ENCODE measurements at regions not wholly inside any gene's neighbourhood (a gene's known extent, or its start where the extent isn't known, plus 50 kb on each side); places are given as distances from the start of the nearest gene placed in this dataset.
A peak's percentile ranks its signal among the peaks of the same experiment; 100 is the strongest.
"Not testable (repeated sequence)": the region's sequence is repeated elsewhere in the genome, so short reads cannot be mapped to it uniquely, and the experiment has no call there.

DNA sequence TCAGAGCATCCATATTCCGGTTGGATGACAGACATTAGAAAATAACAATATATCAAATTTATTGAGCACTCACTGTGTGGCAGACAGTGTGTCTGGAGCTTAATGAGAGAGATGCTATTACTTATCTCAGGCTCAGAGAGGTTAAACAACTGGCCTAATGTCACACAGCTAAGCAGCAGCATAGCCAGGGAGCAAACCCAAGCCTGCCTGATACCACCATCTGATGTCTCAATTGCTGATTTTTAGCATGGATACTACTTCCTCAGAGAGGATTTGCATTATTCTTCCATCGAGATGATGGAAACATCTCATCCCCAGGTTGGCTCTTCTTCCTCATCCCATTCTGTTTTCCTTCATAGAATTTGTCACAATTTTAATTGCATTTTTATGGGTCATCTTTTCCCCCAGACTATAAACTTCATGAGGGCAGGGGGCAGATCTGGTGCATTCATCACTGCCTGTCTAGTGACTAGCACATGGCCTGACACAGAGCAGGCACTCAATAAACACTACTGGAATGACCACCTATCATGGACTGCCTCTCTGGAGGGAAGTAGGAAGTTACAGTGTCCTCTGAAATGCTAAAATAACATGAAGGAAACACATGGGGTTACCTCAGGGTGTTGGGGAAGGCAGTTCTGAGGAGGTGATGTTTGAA is 344.8 kb upstream of the CCL2 start:
- no peak for DNase-seq

DNA sequence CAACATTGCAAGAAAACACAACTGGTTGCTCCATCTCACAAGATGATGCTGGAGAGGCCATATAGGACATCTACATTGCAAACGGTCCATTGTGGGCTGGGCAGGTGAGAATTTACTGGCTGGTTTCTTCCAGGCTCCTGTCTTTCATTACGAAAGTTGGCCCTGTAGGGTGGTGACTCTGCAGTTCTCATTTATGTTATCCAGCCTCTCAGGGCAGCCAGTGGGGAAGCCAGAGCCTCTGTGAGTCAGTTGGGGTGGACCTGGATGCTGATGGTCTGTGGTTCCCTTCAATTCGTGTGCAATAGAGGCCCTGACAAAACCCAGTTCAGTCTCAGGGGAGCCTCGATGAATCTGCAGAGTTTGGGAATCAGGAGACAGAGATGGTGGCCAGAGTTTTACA is 341.0 kb upstream of the CCL2 start:
- DNase-seq, result no peak

DNA sequence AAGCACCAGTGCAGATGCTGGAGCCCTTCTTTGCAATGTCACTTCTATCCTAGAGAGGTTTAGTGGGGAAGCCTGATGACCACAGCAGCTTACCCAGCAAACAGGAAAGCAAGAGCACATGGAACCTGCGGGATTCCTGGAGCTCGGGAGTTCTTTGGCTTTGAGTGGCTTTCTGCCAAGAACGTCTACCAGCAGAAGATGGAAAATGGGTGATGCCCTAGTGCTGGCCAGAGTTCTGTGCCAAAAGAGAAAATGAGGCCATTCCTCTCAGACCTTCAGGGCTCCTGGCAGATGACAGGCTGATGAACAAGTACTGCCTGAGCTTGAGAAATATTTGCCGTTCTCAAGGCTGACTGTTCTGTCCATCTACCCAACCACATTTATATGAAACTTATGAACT is 332.1 kb upstream of the CCL2 start:
- DNase-seq, result no peak

DNA sequence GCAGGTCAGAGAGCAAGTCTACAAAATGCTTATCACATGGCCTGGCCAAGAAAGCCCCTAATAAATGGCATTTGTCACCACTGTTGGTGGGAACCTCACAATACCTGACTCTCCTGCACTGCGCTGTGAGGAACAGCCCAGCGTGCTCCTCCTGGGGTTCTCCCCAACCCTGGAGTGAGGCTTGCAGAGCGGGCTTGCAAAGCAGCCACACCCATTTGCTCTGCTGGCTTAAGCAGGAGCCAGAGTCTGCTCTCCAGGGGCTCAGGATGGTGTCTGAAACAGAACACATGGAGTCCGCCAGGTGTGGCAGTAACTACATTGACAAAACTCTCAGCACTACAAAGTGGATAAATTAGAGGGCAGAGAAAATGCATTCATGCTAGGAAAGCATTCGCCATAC is 331.0 kb upstream of the CCL2 start:
- DNase-seq, result no peak

DNA sequence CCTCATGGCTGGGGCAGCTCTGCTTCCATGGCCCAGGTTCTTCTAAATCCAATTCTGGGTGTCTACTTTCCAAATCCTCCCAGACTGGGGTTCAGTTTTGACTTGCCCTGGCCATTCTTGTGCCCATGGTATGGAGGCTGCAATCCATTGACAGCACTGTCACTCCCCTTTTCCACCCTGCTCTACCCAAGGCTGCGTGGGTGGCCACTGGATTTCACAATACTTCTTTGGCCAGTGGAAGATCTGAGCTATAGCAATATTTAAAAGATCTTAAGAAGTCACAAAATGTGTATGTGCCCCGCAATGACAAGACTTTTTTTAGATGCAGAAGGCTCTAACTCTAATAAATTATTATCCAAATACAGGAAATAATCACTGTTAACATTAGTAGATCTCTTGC is 329.4 kb upstream of the CCL2 start:
- DNase-seq, result no peak

DNA sequence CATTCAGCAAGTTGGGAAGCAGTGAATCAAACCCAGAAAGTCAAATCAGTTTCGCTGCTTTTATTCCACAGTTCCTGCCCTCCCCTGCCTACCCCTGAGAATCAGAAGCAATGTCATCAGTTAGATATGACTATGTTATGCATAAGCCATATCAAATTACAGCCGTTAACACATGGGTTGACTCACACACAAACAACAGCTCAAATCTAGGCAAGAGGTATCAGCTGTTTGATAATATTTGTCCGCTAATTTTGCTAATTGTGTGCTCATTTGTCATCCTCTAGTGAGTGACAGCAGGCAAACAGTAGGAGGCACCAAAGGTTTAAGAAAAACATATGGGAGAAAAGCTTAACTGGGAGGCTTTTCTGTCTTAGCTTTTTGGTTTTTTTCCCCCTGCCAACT is 327.4 kb upstream of the CCL2 start:
- peak; percentile 3 for DNase-seq

DNA sequence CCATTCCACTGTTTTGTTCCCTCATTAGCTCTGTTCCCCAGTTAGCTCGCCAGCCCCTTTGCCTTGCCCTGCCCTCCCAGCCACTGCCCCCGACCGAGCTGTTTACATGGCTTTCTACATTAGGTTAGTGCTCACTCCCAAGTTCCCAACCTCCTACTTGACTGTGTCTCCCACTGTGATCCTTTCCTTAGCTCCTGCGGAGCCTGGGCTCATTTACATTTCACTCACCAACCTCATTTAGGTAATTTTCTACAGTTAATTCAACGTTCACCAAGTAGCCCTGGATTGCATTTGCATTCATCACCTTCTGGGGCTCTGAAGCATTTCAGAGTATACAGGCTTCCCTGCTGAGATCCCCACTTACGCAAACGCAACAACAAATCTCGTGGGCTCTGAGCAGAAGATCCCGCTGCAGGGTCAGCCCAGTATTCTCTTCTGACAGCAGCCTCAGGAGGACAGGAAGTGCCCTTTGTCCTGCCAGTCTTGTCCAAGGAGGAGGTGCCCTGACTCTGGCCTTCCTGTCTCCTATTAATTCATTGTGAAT is 325.8 kb upstream of the CCL2 start:
- DNase-seq, result no peak

DNA sequence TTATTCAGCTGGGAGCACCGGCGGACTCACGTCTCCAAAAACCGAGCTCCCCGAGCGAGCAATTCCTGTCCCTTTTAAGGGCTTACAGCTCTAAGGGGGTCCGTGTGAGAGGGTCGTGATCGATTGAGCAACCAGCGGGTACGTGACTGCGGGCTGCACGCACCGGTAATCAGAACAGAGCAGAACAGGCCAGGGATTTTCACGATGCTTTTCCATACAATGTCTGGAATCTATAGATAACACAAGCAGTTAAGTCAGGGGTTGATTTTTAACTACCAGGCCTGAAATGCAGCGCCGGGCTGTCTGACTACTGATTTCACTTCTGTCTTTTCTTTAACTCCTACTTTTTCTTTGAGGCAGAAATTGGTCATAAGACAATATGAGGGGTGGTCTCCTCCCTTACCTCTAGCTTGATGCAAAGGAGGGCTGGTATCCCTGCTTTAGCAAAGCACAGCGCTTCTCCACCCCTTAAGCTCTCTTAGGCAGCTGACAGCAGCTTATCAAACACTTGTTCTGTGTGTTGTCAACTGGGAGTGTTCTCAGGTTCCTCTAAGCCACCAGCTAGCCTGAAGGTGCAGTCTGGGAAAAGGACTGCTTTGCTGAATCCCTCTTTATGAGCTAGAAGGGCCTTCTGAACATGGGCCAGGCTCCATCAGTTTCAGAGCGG is 323.8 kb upstream of the CCL2 start:
- not testable (repeated sequence) for DNase-seq

DNA sequence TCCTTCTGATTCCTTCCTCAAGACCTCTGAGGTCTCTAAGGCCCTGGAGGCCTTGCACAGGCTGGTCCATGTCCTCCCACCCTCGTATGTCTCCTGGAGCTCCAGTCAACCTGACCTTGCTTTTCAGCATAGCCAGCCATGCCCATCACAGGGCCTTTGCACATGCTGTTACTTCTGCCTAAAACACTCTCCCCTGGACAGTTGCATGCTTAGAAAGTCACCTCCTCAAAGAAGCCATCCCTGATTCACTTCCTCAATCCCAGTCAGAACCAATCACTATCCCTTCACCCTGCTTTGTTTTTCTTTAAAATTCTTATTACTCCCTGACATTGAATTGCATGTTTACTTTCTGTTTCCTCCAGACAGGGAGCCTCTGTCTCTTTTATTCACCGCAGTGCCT is 322.1 kb upstream of the CCL2 start:
- no peak for DNase-seq

DNA sequence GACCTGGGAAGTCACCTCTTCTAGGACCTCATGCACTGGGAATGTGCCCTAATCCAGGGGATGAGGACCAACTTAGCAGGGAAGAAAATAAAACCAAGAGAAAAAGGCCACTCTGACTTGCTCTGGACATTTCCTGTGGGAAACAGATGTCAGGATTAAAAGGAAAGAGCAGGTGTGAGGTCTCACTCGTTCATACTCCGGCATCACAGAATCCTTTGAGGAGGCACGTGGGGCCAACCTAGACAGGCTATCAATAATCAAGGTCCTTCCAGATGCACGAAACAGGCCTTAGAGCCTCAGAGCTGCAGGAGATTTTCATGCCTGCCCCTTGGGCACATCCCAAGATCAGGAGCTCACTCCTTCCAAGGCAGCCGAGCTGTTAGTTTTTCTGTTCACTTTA is 321.5 kb upstream of the CCL2 start:
- no peak for DNase-seq

DNA sequence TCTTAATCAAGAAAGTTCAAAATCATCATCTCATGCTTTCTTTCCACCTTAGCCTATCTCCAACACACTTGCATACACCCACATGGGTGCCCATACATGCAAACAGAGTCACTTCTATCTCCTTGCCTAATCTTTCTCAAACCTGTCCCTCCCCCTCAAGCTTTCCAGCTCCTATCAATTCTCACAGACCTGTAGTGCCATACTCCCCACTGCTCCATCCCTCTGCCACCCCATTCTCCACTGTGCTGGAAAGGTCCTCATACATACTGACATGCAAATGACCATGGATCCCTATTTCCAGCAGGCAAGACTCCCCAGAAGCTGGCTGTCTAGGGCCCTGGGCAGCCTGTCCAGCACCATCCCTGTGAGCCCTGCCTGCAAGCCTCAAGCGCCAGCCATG is 320.4 kb upstream of the CCL2 start:
- no peak for DNase-seq

DNA sequence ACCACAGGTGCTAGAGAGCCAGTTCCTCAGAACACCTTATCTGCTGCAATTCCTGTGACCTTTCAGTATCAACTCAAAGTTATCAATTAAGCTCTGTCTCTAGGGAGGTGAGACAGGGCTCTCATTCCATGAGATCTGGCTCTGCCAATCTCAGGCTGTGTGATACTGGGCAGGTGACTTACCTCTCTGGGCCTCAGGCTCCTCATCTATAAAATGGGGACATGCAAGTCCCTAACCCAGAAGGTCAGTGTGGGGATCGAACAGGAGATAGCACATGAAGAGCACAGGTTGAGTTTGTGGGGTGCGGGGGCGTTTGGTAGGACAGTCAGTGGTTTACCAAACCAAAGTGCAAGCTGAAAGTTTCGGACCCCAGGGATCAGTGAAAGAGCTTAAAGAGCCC is 319.3 kb upstream of the CCL2 start:
- DNase-seq, result no peak

DNA sequence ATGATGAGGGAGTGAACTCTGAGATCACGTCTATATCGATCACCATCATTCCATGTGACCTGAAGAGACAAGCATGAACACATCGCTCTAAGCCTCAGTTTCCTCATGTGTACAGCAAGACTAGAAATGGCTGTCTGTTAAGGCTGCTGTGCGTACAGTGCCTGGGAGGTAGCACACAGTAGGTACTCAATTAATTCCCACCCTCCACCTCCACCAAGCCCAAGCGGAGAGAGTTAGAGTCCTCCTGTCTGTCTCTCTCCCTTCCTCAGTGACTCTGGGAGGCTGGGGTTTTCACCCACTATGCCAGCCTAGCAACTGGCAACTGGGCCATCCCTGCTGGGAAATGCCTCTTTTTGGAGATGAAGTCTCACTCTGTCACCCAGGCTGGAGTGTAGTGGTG is 318.3 kb upstream of the CCL2 start:
- no peak for DNase-seq

DNA sequence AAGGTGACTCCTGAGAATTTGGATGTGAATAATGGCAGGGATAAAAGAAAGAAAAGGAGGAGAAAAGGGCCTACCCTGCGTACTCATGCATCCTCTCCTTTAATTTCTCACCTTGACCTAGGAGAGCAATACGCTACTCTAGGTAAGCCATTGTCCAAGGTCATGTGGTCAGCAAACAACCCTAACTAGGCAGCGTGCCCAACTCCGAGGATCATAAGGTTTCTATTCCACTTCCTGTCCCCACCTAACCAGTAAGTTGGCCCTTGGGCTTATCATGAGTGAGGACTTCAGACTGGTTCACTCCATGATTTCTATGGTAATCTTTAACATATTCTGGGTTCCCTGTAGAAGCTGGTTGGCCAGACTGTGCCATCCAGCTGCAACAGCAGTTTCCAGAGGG is 315.1 kb upstream of the CCL2 start:
- DNase-seq, result no peak

DNA sequence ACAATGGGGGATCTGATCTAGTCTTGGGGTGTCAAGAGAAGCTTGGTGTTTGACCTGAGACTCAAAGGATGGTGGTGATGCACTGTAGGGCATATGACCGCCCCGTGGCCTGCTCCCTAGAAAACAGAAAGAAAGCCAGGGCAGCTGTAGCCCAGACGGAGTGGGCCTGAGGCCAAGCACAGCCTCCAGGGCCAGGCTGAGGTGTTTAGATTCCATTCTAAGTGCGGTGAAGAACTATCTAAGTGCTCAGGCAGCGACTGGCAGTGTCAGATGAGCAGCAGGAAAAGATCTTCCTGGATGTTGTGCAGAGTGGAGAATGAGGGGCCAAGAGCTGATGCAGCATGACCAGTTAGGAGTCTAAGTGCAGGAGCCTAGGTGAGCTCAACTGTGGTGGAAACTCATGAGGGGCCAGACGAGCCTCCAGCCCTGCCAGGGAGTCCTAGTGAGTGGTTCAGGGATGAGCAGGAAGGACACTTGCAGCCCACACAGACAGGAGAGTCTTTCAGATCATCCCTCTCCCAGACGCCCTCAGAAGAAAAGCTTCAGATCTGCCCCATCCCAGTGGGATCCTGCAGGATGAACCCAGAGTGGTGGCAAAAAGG is 314.2 kb upstream of the CCL2 start:
- DNase-seq, result no peak

DNA sequence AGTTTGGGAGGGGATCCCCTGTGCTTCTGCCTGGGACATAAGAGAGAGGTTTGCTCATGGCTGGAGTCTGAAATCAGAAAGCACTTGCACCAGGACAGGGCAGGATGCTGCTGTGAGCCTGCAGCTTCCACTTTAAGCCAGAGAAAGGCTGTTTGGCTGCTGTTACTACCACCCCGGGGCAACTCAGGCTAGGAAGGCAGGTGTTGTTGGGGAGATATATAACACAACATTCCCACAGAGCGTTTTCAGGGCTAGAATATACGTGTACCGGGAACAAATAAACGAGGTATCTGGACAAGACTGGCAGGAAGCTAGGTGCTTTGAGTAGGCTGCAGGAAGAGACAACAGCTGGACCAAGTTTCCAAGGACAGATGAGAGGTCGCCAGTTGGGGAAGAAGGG is 313.3 kb upstream of the CCL2 start:
- no peak for DNase-seq

DNA sequence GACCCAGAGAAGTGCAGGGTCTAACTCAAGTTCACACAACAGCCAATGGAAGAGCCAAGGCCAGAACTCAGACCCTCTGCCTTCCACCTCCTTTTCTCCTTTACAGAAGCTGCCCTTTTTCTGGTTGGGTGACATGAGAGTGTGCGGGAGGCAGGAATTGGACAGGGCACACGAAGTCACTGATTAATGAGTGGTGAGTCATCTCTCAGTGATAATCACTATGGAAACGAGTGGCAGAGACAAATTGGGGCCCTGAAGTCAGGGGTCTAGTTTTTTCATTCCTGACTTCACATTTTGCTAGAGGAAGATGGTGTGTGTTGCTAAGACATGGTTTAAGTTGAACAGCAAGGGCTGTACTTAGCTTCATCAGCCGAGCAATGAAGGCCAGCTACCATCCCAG is 312.7 kb upstream of the CCL2 start:
- no peak for DNase-seq

DNA sequence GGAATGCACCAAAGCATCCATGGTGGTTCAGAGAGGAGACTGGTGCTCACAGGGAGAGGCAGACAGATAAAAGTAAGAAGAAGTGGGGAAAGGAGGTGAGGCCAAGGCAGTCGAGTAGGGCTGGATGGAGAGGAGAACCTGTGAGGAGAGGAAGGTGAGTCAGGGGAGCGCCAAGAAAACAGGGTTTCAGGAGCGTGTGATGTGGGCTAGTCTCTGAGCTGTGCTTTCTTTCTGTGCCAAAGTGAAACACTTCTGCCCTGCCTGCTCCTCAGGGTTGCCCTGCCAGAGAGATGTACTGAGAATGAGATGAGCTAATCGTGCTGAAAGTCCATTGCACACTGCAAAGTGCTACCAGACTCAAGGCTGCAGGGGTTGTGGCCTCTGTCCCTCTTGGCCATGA is 310.7 kb upstream of the CCL2 start:
- DNase-seq, result no peak

DNA sequence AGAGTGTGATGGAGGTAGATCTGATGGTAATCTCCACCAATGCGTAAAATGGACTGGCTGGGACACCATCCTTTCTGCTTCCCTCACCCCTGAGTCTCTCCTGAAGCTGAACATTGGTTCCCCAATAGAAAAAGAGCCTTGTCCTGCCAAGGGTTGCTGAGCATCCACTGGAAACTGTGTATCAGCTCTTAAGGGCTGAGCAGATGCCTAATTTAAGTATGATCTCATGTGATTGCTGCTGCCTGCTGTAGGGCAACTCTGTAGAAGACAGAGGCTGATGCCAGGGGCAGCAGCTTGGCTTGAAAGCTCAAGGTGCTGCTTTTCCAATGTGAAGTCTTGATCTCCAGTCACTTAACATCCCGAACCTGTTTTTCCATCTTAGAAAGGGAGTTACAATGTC is 310.3 kb upstream of the CCL2 start:
- DNase-seq, result no peak

DNA sequence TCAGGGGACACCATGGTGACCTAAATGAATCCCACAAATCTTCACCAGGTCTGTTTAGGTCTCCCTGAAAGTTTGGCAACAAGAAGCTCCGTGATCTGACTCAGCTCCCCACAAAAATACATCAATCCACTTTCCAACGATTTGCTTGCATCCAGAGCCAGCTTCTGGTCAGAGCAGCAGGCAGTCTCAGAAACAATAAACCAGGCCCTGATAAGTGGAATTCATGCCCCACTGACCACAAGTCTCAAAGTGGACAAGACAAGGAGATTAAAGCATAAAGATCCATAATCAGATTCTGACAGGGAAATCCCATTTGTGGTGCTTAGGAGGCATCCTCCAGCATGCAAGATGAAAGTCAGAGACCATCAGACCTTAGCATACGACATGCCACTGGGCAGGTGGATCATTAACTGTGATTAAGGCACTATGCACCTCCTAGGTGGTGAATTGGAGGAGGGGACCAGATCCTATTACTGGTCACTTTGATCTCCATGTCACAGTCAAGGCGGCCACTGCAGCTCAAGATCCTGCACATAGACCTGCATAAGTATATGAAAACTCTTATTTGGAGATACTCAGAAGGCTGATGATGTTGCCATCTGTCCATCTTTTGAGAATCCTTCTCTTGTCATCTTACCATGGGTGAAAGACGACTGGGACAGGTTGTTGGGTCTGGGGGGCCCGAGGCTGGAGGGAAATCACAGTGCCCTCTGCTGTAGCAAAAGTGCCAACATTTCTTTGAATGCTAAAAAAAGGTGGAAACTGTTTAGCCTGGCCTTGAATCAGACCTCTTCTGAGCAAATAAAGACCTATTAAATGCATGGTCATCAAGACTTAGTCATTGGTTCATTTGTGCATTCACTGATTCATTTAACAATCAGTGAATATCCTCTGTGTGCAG is 309.2 kb upstream of the CCL2 start:
- no peak for DNase-seq

DNA sequence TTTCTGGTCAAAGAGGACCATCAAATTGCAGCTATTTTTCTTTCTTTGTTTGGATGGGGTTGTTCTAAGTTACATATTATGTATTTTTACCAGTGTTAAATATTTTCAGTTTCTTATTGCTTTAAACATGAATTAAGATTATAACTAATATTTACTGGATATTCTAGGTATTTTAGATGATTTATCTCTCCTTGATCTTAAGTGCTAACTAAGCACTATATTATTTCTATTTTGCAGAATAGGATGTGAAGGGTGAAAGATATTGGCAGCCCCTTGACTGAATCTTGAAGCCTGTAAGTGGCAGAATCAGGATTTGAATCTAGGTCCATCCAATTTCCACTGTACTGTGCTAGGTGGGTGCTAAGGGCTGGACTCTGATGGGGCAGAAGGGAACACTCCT is 307.3 kb upstream of the CCL2 start:
- DNase-seq, result no peak

DNA sequence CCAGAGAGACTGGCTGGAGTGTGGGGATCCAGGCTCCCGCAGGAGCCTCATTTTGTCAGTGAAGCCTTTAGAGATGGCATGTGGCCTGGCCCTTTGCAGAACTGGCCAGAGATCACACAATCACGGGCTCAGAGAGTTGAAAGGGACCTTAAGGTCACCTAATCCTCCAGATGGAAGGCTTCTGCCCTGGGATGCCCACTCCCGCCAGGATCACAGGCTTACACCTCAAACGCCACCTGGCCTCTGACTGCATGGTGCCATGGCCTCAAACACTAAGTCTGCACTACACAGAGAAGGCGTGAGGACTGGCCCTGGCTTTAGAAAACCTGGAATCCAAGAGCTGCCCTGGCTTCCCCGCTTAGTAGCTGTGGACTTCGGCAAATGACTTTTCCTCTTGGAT is 306.8 kb upstream of the CCL2 start:
- DNase-seq, result no peak

DNA sequence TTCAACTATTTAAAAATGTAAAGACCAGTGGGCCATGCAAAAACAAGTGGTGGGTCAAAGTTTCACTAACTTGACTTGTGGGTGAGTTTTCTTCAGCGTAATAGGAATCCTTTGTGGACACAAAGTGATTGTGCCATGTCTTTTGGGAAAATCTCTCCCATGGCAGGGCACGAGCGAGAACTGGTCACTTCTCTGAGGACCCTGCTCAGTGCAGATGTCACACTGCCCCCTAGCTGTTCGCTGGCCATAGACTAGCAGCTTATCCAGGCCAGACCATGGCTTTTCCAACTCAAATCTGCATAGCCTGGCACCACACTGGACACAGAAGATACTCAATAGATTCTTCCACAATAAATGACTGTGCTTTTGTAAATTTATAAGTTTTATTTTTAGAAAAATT is 306.0 kb upstream of the CCL2 start:
- DNase-seq, result no peak

DNA sequence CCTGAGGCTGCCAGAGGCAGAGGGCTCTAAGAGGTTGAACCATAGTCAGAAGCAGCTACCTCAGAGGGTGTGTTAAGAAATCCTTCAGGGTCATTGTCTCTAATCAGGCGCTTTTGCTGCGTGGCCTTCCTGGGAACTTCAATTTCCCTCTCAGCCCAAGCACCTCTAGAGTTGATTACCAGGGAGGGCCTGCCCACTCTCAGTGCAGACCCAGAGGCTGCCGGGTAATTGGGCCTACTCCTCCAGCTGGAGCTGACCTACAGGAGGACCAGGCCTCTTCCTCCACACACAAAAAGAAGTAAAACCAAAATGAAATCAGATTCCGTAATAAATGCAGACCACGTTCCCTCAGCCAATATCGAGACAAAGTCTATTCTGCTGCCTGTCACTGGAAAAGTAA is 305.0 kb upstream of the CCL2 start:
- no peak for DNase-seq

Measured in EL (cell line).